Right lobe of liver (tissue), 4 donors: ENCODE measurements at regions not wholly inside any gene's neighbourhood (a gene's known extent, or its start where the extent isn't known, plus 50 kb on each side); places are given as distances from the start of the nearest gene placed in this dataset.

Source experiments
- CTCF ChIP-seq, 4 donors: fragments of 200-600 bp in 3 of 4; fragments of 450-650 bp in 1 of 4; IDR thresholded peaks; one replicate each; pipeline versions ENCODE4 v1.5.1 to v1.8.0; 2016 to 2022; ENCODE audit warnings: antibody characterized with exemption in 4 of 4, mild to moderate bottlenecking in 2 of 4
- POLR2A ChIP-seq: fragments of 450-650 bp; IDR thresholded peaks from one replicate; pipeline ENCODE4 v1.6.1; 2017; ENCODE audit warnings: antibody characterized with exemption, mild to moderate bottlenecking
- donor health status: DM: no; HTN: no; CAD: no.
- donor health status: DM: no; HTN: no; CAD: no.
- donor health status: DM: no; HTN: yes; CAD: no.

- no peak for TF ChIP-seq POLR2A
- no peak for TF ChIP-seq CTCF (IDR thresholded peaks at IDR 0.05)
Measured at GRCh38 chr4:36824682-36825081, 419.9 kb upstream of the NWD2 start.
